ENCODE measurements at regions not wholly inside any gene's neighbourhood (a gene's known extent, or its start where the extent isn't known, plus 50 kb on each side); places are given as distances from the start of the nearest gene placed in this dataset.

GRCh38 chr9:12584656-12585522, 108.3 kb upstream of the TYRP1 start:
- no peak for TF ChIP-seq CTCF (IDR thresholded peaks at IDR 0.05)
- no peak for TF ChIP-seq POLR2A (IDR thresholded peaks at IDR 0.05)

Measured in body of pancreas (tissue), 4 donors.